OCI-LY3 (cell line): ENCODE measurements at regions not wholly inside any gene's neighbourhood (a gene's known extent, or its start where the extent isn't known, plus 50 kb on each side); places are given as distances from the start of the nearest gene placed in this dataset.

Experiments
- EZH2phosphoT487 ChIP-seq: fragments of 200-600 bp; shearing (Covaris generic); IDR thresholded peaks from 2 replicates; pipeline ENCODE4 v1.6.1; 2018; ENCODE audit warnings: antibody characterized with exemption, mixed run types, low read depth
- TF ChIP-seq, protein P1 (sequence below): fragments of 200-600, 300-600 bp; sonication (generic); IDR thresholded peaks from 2 replicates; pipeline ENCODE4 v1.5.1; 2014; ENCODE audit warnings: antibody characterized with exemption, low read length, low read depth

DNA sequence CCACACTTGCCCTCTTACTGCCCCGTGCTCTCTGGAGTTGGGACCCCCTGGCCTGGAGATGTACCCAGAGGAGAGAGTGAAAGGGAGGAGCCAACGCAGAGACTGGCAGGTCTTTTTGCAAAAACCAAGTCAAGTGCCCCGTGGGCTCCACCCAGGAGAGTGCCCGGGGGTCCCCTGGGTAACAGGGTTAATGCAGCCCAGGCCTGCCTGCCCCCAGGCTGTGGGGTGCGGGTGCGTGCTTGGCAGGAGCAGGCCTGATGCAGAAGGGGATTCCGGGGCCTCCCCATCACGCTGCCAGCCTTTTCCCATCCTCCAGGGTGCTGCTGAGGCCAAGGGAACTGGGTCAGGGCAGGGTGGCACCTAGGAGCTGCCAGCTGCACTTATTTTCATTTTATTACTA, 184.4 kb downstream of the ERMARD start:
- TF ChIP-seq, protein P1, sequence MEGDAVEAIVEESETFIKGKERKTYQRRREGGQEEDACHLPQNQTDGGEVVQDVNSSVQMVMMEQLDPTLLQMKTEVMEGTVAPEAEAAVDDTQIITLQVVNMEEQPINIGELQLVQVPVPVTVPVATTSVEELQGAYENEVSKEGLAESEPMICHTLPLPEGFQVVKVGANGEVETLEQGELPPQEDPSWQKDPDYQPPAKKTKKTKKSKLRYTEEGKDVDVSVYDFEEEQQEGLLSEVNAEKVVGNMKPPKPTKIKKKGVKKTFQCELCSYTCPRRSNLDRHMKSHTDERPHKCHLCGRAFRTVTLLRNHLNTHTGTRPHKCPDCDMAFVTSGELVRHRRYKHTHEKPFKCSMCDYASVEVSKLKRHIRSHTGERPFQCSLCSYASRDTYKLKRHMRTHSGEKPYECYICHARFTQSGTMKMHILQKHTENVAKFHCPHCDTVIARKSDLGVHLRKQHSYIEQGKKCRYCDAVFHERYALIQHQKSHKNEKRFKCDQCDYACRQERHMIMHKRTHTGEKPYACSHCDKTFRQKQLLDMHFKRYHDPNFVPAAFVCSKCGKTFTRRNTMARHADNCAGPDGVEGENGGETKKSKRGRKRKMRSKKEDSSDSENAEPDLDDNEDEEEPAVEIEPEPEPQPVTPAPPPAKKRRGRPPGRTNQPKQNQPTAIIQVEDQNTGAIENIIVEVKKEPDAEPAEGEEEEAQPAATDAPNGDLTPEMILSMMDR, result no peak
- TF ChIP-seq EZH2phosphoT487, result no peak
